HG02588 (cell line): ENCODE measurements at regions not wholly inside any gene's neighbourhood (a gene's known extent, or its start where the extent isn't known, plus 50 kb on each side); places are given as distances from the start of the nearest gene placed in this dataset.

Experiments used
- ATAC-seq: cut with Tn5 transposase; IDR thresholded peaks from one replicate; pipeline ENCODE4 v1.9.1; 2021; ENCODE audit warnings: mild to moderate bottlenecking, moderate library complexity; ENCODE audit not compliant: unreplicated experiment

GRCh38 chr5:130731839-130732238 is 433.2 kb downstream of the HINT1 start:
- ATAC-seq, result no peak

- ATAC-seq, result no peak
Measured at GRCh38 chr5:130729541-130729940, 435.5 kb downstream of the HINT1 start.

GRCh38 chr5:130727830-130728229 is 437.2 kb downstream of the HINT1 start:
- no peak for ATAC-seq

GRCh38 chr5:130724658-130725057 is 440.4 kb downstream of the HINT1 start:
- ATAC-seq, result no peak

- no peak for ATAC-seq
Measured at GRCh38 chr5:130720355-130720754, 444.7 kb downstream of the HINT1 start.

- no peak for ATAC-seq
Measured at GRCh38 chr5:130715541-130715940, 449.5 kb downstream of the HINT1 start.

- ATAC-seq, result no peak
Measured at GRCh38 chr5:130714200-130714599, 450.9 kb downstream of the HINT1 start.

GRCh38 chr5:130712324-130712723 is 452.7 kb downstream of the HINT1 start:
- no peak for ATAC-seq

GRCh38 chr5:130710596-130710995 is 454.5 kb downstream of the HINT1 start:
- no peak for ATAC-seq

GRCh38 chr5:130708754-130709153 is 456.3 kb downstream of the HINT1 start:
- no peak for ATAC-seq

- no peak for ATAC-seq
Measured at GRCh38 chr5:130706696-130707095, 458.4 kb downstream of the HINT1 start.

- ATAC-seq, result no peak
Measured at GRCh38 chr5:130705368-130705767, 459.7 kb downstream of the HINT1 start.

GRCh38 chr5:130693509-130693908 is 471.5 kb downstream of the HINT1 start:
- no peak for ATAC-seq

- ATAC-seq, result no peak
Measured at GRCh38 chr5:130692770-130693169, 472.3 kb downstream of the HINT1 start.

- ATAC-seq, result no peak
Measured at GRCh38 chr5:130689831-130690230, 475.2 kb downstream of the HINT1 start.

- no peak for ATAC-seq
Measured at GRCh38 chr5:130687085-130687733, 477.8 kb downstream of the HINT1 start.

GRCh38 chr5:130678637-130679036 is 486.4 kb downstream of the HINT1 start:
- ATAC-seq, result no peak

GRCh38 chr5:130666462-130666861 is 498.6 kb downstream of the HINT1 start:
- ATAC-seq, result no peak

- no peak for ATAC-seq
Measured at GRCh38 chr5:130652176-130652575, 512.9 kb downstream of the HINT1 start.

GRCh38 chr5:130651440-130651839 is 513.6 kb downstream of the HINT1 start:
- ATAC-seq, result no peak

- ATAC-seq, result no peak
Measured at GRCh38 chr5:130643321-130643720, 521.7 kb downstream of the HINT1 start.

- no peak for ATAC-seq
Measured at GRCh38 chr5:130642461-130642860, 522.6 kb downstream of the HINT1 start.

- ATAC-seq, result no peak
Measured at GRCh38 chr5:130627145-130627544, 537.9 kb downstream of the HINT1 start.
